HEK293 (cell line): ENCODE measurements at regions not wholly inside any gene's neighbourhood (a gene's known extent, or its start where the extent isn't known, plus 50 kb on each side); places are given as distances from the start of the nearest gene placed in this dataset.

Experiments used
- CTCF ChIA-PET: fragments of 350-600 bp; formaldehyde crosslinking; extraction: SDS; loops from one replicate; lab custom pipeline; 2021; ENCODE audit warnings: antibody characterized with exemption; lab: Yijun Ruan, JAX
- POLR2A ChIA-PET: fragments of 300-600 bp; formaldehyde crosslinking; extraction: SDS; loops from one replicate; lab custom pipeline; 2020; ENCODE audit warnings: antibody characterized with exemption, inconsistent platforms; lab: Yijun Ruan, JAX
- H3K27ac ChIP-seq: fragments of 200-500 bp; sonication (Bioruptor generic); 2 replicates; pipeline ENCODE4 v1.5.1; 2014; ENCODE audit warnings: low read depth, low read length, control low read depth, inconsistent platforms; ENCODE audit errors: extremely low read depth
- H3K36me3 ChIP-seq, 2 experiments: fragments of 200-500 bp in 1 of 2; sonication (Bioruptor generic) in 1 of 2; 1 replicate in 1 of 2; 2 replicates in 1 of 2; pipeline ENCODE4 v1.5.1; 2014 to 2017; ENCODE audit warnings: inconsistent platforms in 2 of 2, low read length in 2 of 2; ENCODE audit not compliant: control insufficient read depth in 2 of 2, insufficient read depth in 1 of 2
- H3K4me1 ChIP-seq: fragments of 200-500 bp; sonication (Bioruptor generic); 2 replicates; pipeline ENCODE4 v1.5.1; 2014; ENCODE audit warnings: mild to moderate bottlenecking, low read length, inconsistent platforms; ENCODE audit not compliant: control insufficient read depth, insufficient read depth
- H3K4me3 ChIP-seq: 2 replicates; pipeline ENCODE4 v1.5.1; 2011; ENCODE audit warnings: low read depth, mild to moderate bottlenecking, control low read depth, low read length, moderate library complexity
- H3K9me3 ChIP-seq: fragments of 200-500 bp; sonication (Bioruptor generic); 2 replicates; pipeline ENCODE4 v1.5.1; 2014; ENCODE audit warnings: low read depth, low read length, inconsistent platforms; ENCODE audit not compliant: control insufficient read depth, insufficient read depth
- GLIS2 ChIP-seq: fragments of 450-650 bp; formaldehyde crosslinking; IDR thresholded peaks from 2 replicates; pipeline ENCODE4 v1.5.1; 2016; ENCODE audit warnings: missing biosample characterization, missing genetic modification characterization
- HOXC10 ChIP-seq: sonication (generic); formaldehyde crosslinking; IDR thresholded peaks from 2 replicates; pipeline ENCODE4 v1.8.1; 2023; ENCODE audit warnings: mild to moderate bottlenecking, missing genetic modification reagents
- HOXD13 ChIP-seq: sonication (generic); formaldehyde crosslinking; IDR thresholded peaks from 2 replicates; pipeline ENCODE4 v1.8.0; 2022; ENCODE audit warnings: missing genetic modification reagents, borderline replicate concordance
- KLF1 ChIP-seq: fragments of 450-650 bp; formaldehyde crosslinking; IDR thresholded peaks from 2 replicates; pipeline ENCODE4 v1.5.1; 2016; ENCODE audit warnings: missing biosample characterization, missing genetic modification characterization
- KLF10 ChIP-seq: fragments of 450-650 bp; IDR thresholded peaks from 2 replicates; pipeline ENCODE4 v1.5.1; 2018; ENCODE audit warnings: missing biosample characterization, mild to moderate bottlenecking, missing genetic modification characterization
- PATZ1 ChIP-seq: fragments of 450-650 bp; formaldehyde crosslinking; IDR thresholded peaks from 2 replicates; pipeline ENCODE4 v1.5.1; 2016; ENCODE audit warnings: missing biosample characterization, missing genetic modification characterization
- PBX3 ChIP-seq: sonication (generic); formaldehyde crosslinking; IDR thresholded peaks from 2 replicates; pipeline ENCODE4 v1.8.1; 2022; ENCODE audit warnings: mild to moderate bottlenecking, moderate library complexity, missing genetic modification reagents
- PRDM1 ChIP-seq: fragments of 450-650 bp; formaldehyde crosslinking; IDR thresholded peaks from 2 replicates; pipeline ENCODE4; 2016; ENCODE audit warnings: missing biosample characterization, missing genetic modification characterization
- RBAK ChIP-seq: fragments of 450-650 bp; formaldehyde crosslinking; IDR thresholded peaks from 2 replicates; pipeline ENCODE4 v1.5.1; 2016; ENCODE audit warnings: missing biosample characterization, missing genetic modification characterization
- ZBTB7A ChIP-seq: fragments of 450-650 bp; formaldehyde crosslinking; IDR thresholded peaks from 2 replicates; pipeline ENCODE4 v1.5.1; 2016; ENCODE audit warnings: low read depth, missing biosample characterization, missing genetic modification characterization
- ZFP37 ChIP-seq: fragments of 450-650 bp; formaldehyde crosslinking; IDR thresholded peaks from 2 replicates; pipeline ENCODE4 v1.5.1; 2016; ENCODE audit warnings: missing biosample characterization, missing genetic modification characterization
- ZNF140 ChIP-seq: fragments of 450-650 bp; formaldehyde crosslinking; IDR thresholded peaks from 2 replicates; pipeline ENCODE4 v1.5.1; 2016; ENCODE audit warnings: missing biosample characterization, missing genetic modification characterization
- ZNF174 ChIP-seq: fragments of 450-650 bp; formaldehyde crosslinking; IDR thresholded peaks from 2 replicates; pipeline ENCODE4 v1.5.0; 2017; ENCODE audit warnings: missing biosample characterization, mild to moderate bottlenecking, missing genetic modification characterization
- ZNF18 ChIP-seq: fragments of 450-650 bp; formaldehyde crosslinking; IDR thresholded peaks from 2 replicates; pipeline ENCODE4 v1.5.1; 2016; ENCODE audit warnings: missing biosample characterization, missing genetic modification characterization
- ZNF184 ChIP-seq: fragments of 450-650 bp; IDR thresholded peaks from 2 replicates; pipeline ENCODE4 v1.5.1; 2018; ENCODE audit warnings: missing biosample characterization, mild to moderate bottlenecking, missing genetic modification characterization
- ZNF292 ChIP-seq: fragments of 450-650 bp; formaldehyde crosslinking; IDR thresholded peaks from 2 replicates; pipeline ENCODE4 v1.5.1; 2016; ENCODE audit warnings: low read depth, missing biosample characterization, missing genetic modification characterization, borderline replicate concordance
- ZNF354C ChIP-seq: fragments of 450-650 bp; formaldehyde crosslinking; IDR thresholded peaks from 2 replicates; pipeline ENCODE4 v1.5.1; 2016; ENCODE audit warnings: missing biosample characterization, missing genetic modification characterization, low read depth, borderline replicate concordance
- ZNF394 ChIP-seq: fragments of 450-650 bp; formaldehyde crosslinking; IDR thresholded peaks from 2 replicates; pipeline ENCODE4 v1.5.1; 2016; ENCODE audit warnings: missing biosample characterization, missing genetic modification characterization, mild to moderate bottlenecking, moderate library complexity, borderline replicate concordance
- ZNF473 ChIP-seq: fragments of 450-650 bp; formaldehyde crosslinking; IDR thresholded peaks from 2 replicates; pipeline ENCODE4 v1.5.1; 2017; ENCODE audit warnings: missing biosample characterization, missing genetic modification characterization
- ZNF488 ChIP-seq: fragments of 450-650 bp; formaldehyde crosslinking; IDR thresholded peaks from 2 replicates; pipeline ENCODE4 v1.5.1; 2016; ENCODE audit warnings: missing biosample characterization, missing genetic modification characterization
- ZNF521 ChIP-seq: fragments of 450-650 bp; formaldehyde crosslinking; IDR thresholded peaks from 2 replicates; pipeline ENCODE4 v1.5.1; 2017; ENCODE audit warnings: missing biosample characterization, mild to moderate bottlenecking, missing genetic modification characterization
- ZNF529 ChIP-seq: fragments of 450-650 bp; formaldehyde crosslinking; IDR thresholded peaks from 2 replicates; pipeline ENCODE4 v1.5.1; 2017; ENCODE audit warnings: missing genetic modification characterization, missing biosample characterization; ENCODE audit not compliant: insufficient replicate concordance
- ZNF548 ChIP-seq: fragments of 450-650 bp; formaldehyde crosslinking; IDR thresholded peaks from 2 replicates; pipeline ENCODE4 v1.5.1; 2016; ENCODE audit warnings: missing biosample characterization, missing genetic modification characterization
- ZNF571 ChIP-seq: fragments of 450-650 bp; formaldehyde crosslinking; IDR thresholded peaks from 2 replicates; pipeline ENCODE4 v1.5.0; 2017; ENCODE audit warnings: missing biosample characterization, missing genetic modification characterization
- ZNF701 ChIP-seq: fragments of 450-650 bp; formaldehyde crosslinking; IDR thresholded peaks from 2 replicates; pipeline ENCODE4 v1.5.1; 2016; ENCODE audit warnings: missing biosample characterization, missing genetic modification characterization
- ZNF747 ChIP-seq: fragments of 450-650 bp; formaldehyde crosslinking; IDR thresholded peaks from 2 replicates; pipeline ENCODE4 v1.5.1; 2016; ENCODE audit warnings: missing biosample characterization, missing genetic modification characterization
- ZNF76 ChIP-seq: fragments of 450-650 bp; formaldehyde crosslinking; IDR thresholded peaks from 2 replicates; pipeline ENCODE4; 2016; ENCODE audit warnings: low read depth, missing biosample characterization, missing genetic modification characterization, borderline replicate concordance
- ZNF768 ChIP-seq: fragments of 450-650 bp; formaldehyde crosslinking; IDR thresholded peaks from 2 replicates; pipeline ENCODE4 v1.5.1; 2018; ENCODE audit warnings: missing biosample characterization, mild to moderate bottlenecking, missing genetic modification characterization
- ZNF776 ChIP-seq: fragments of 450-650 bp; formaldehyde crosslinking; IDR thresholded peaks from 2 replicates; pipeline ENCODE4 v1.5.0; 2017; ENCODE audit warnings: missing biosample characterization, missing genetic modification characterization, borderline replicate concordance
- ZNF830 ChIP-seq: fragments of 450-650 bp; IDR thresholded peaks from 2 replicates; pipeline ENCODE4 v1.5.0; 2018; ENCODE audit warnings: missing biosample characterization, missing genetic modification characterization, low read depth, mild to moderate bottlenecking, moderate library complexity
- ZNF837 ChIP-seq: fragments of 450-650 bp; formaldehyde crosslinking; IDR thresholded peaks from 2 replicates; pipeline ENCODE4 v1.5.1; 2016; ENCODE audit warnings: missing biosample characterization, missing genetic modification characterization
- ZNF843 ChIP-seq: fragments of 450-650 bp; formaldehyde crosslinking; IDR thresholded peaks from 2 replicates; pipeline ENCODE4 v1.5.1; 2016; ENCODE audit warnings: missing biosample characterization, missing genetic modification characterization
- ZSCAN16 ChIP-seq: fragments of 450-650 bp; formaldehyde crosslinking; IDR thresholded peaks from 2 replicates; pipeline ENCODE4 v1.5.1; 2016; ENCODE audit warnings: missing biosample characterization, missing genetic modification characterization
- ZSCAN30 ChIP-seq: fragments of 450-650 bp; IDR thresholded peaks from 2 replicates; pipeline ENCODE4 v1.5.1; 2018; ENCODE audit warnings: missing biosample characterization, mild to moderate bottlenecking, missing genetic modification characterization, moderate library complexity

GRCh38 chr14:21993837-21994236, 320.2 kb upstream of the OR4E1 start:
- no peaks in the 10 kb centered on the region for H3K36me3 ChIP-seq
- H3K27ac ChIP-seq = no peak overlapping the region
- H3K9me3 ChIP-seq = no peaks in the 10 kb centered on the region
- ChIA-PET POLR2A (no interaction called here), CTCF (interaction anchor here (1.0 to 3.0 kb wide), 3 partner anchors 9 to 74 kb away, joined by 3 to 24 read pairs (median 16); no protein-coding TSS in a partner anchor)
- TF ChIP-seq ZNF830 (tag by site-specific recombination) (no peak), ZNF521 (tag by site-specific recombination) (no peak), ZNF843 (tag by site-specific recombination) (no peak), ZNF488 (no peak), ZNF140 (tag by site-specific recombination) (no peak), PBX3 (no peak), ZSCAN16 (tag by site-specific recombination) (no peak), ZBTB7A (tag by site-specific recombination) (no peak), ZNF18 (tag by site-specific recombination) (no peak), ZNF776 (no peak), ZSCAN30 (tag by site-specific recombination) (no peak), ZNF292 (tag by site-specific recombination) (no peak), ZNF174 (tag by site-specific recombination) (no peak), ZNF768 (tag by site-specific recombination) (no peak), ZNF747 (tag by site-specific recombination) (no peak), ZNF354C (no peak), KLF1 (tag by site-specific recombination) (no peak), ZNF473 (tag by site-specific recombination) (no peak)
- TF ChIP-seq, all 188 proteins: peak for 0
- no peaks in the 10 kb centered on the region for H3K4me1 ChIP-seq
- no peak overlapping the region for H3K4me3 ChIP-seq

GRCh38 chr14:21993070-21993469, 319.5 kb upstream of the OR4E1 start:
- Histone ChIP-seq H3K36me3 (no peaks in the 10 kb centered on the region), H3K4me1 (peaks cover 1% of the 10 kb centered on the region; the same call in 1 of the 2 replicates), H3K9me3 (no peaks in the 10 kb centered on the region), H3K27ac (no peak overlapping the region), H3K4me3 (no peak overlapping the region)
- CTCF ChIA-PET = interaction anchor here (0.6 to 3.0 kb wide), 10 partner anchors 9 to 233 kb away, joined by 3 to 24 read pairs (median 4); no protein-coding TSS in a partner anchor
- TF ChIP-seq HOXC10 (CRISPR knock-in tag) (no peak), PRDM1 (tag by site-specific recombination) (no peak), ZFP37 (tag by site-specific recombination) (no peak), ZNF548 (tag by site-specific recombination) (no peak), ZNF701 (no peak), KLF10 (tag by site-specific recombination) (no peak), ZNF76 (no peak), ZNF571 (tag by site-specific recombination) (no peak), PATZ1 (tag by site-specific recombination) (no peak), GLIS2 (tag by site-specific recombination) (no peak), ZNF394 (tag by site-specific recombination) (no peak), RBAK (tag by site-specific recombination) (no peak), HOXD13 (CRISPR knock-in tag) (no peak), ZNF184 (tag by site-specific recombination) (no peak), ZNF529 (tag by site-specific recombination) (no peak), ZNF837 (no peak)
- POLR2A ChIA-PET = no interaction called here
